ENCODE measurements at regions not wholly inside any gene's neighbourhood (a gene's known extent, or its start where the extent isn't known, plus 50 kb on each side); places are given as distances from the start of the nearest gene placed in this dataset.

- no peak overlapping the region for H3K9ac ChIP-seq (replicated peaks; ENCODE audit: extremely low read depth, insufficient read depth, low read length)
- intact Hi-C loops (cut with micrococcal nuclease): no loop called here
Measured at GRCh38 chr14:84028080-84028604, 1501.8 kb upstream of the FLRT2 start.

GRCh38 chr14:84029246-84029645 is 1500.7 kb upstream of the FLRT2 start:
- BruUV-seq (replicated peaks): no TSS peak
- Histone ChIP-seq H3K27ac (ENCODE audit: insufficient read depth, low read depth, low read length) (no peak overlapping the region), H4K20me1 (replicated peaks; ENCODE audit: control insufficient read depth, extremely low read depth, insufficient read depth, low read length) (no peaks in the 10 kb centered on the region), H3K9me3 (replicated peaks; ENCODE audit: control insufficient read depth, insufficient read depth, low read length) (no peaks in the 10 kb centered on the region), H2AFZ (ENCODE audit: low read depth, low read length) (no peak overlapping the region), H3K9ac (replicated peaks; ENCODE audit: extremely low read depth, insufficient read depth, low read length) (no peak overlapping the region), H3K79me2 (ENCODE audit: control insufficient read depth, insufficient read depth, low read length) (no peaks in the 10 kb centered on the region), H3K36me3 (ENCODE audit: control insufficient read depth in 2 of 2, extremely low read depth in 1 of 2, insufficient read depth in 2 of 2, low read length in 2 of 2) (no peaks in the 10 kb centered on the region), H3K4me1 (ENCODE audit: control insufficient read depth, extremely low read depth, insufficient read depth, low read length) (peaks cover 7% of the 10 kb centered on the region), H3K4me2 (ENCODE audit: insufficient read depth, low read length) (no peak overlapping the region), H3K9me1 (replicated peaks; ENCODE audit: control insufficient read depth, extremely low read depth, insufficient read depth, low read length) (no peaks in the 10 kb centered on the region), H3K4me3 (replicated peaks in 1 of 3; ENCODE audit: insufficient read depth in 1 of 3, low read depth in 1 of 3, low read length in 3 of 3) (no peak overlapping the region), H3K27me3 (ENCODE audit: control insufficient read depth in 2 of 2, insufficient read depth in 2 of 2, low read length in 2 of 2) (no peaks in the 10 kb centered on the region)
- FAIRE-seq (no peak), DNase-seq (ENCODE audit: low read depth, low spot score) (peak; percentile 65)
- dilution Hi-C loops (cut with MboI; ENCODE audit: extremely low pct_ligation_motif_present, low sequenced_read_pairs): no loop called here
- POLR2A ChIA-PET: no interaction called here
- TF ChIP-seq FOS (IDR thresholded peaks at IDR 0.05; ENCODE audit: borderline replicate concordance, insufficient read depth, low read length): no peak
- TF ChIP-seq POLR2AphosphoS5 (IDR thresholded peaks at IDR 0.05; ENCODE audit: insufficient read depth, low read depth, low read length): no peak
- no peak for TF ChIP-seq EZH2 (IDR thresholded peaks at IDR 0.05; ENCODE audit: borderline replicate concordance, low read depth, low read length, severe bottlenecking)
- TF ChIP-seq JUN (IDR thresholded peaks at IDR 0.05; ENCODE audit: borderline replicate concordance, insufficient read depth, insufficient read length, low read depth): no peak
- TF ChIP-seq CTCF (IDR thresholded peaks at IDR 0.05; ENCODE audit: extremely low read depth in 1 of 2, insufficient read depth in 1 of 2, low read depth in 1 of 2, low read length in 2 of 2): no peak
- TF ChIP-seq MYC (IDR thresholded peaks at IDR 0.05; ENCODE audit: low read depth, low read length): no peak
- TF ChIP-seq MAX (IDR thresholded peaks at IDR 0.05; ENCODE audit: insufficient read depth, insufficient read length): no peak
- no peak for TF ChIP-seq GATA2 (IDR thresholded peaks at IDR 0.05; ENCODE audit: insufficient read depth, insufficient read length, low read depth, low read length)
- TF ChIP-seq POLR2A (IDR thresholded peaks at IDR 0.05; ENCODE audit: low read depth, low read length): no peak
- intact Hi-C loops (cut with micrococcal nuclease): no loop called here
- CTCF ChIA-PET: no interaction called here

More at GRCh38 chr14:84028080-84028604, 1501.8 kb upstream of the FLRT2 start:
- Histone ChIP-seq H3K79me2 (ENCODE audit: control insufficient read depth, insufficient read depth, low read length) (no peaks in the 10 kb centered on the region), H4K20me1 (replicated peaks; ENCODE audit: control insufficient read depth, extremely low read depth, insufficient read depth, low read length) (no peaks in the 10 kb centered on the region), H3K27ac (ENCODE audit: insufficient read depth, low read depth, low read length) (no peak overlapping the region), H3K9me1 (replicated peaks; ENCODE audit: control insufficient read depth, extremely low read depth, insufficient read depth, low read length) (no peaks in the 10 kb centered on the region), H3K4me3 (replicated peaks in 1 of 3; ENCODE audit: insufficient read depth in 1 of 3, low read depth in 1 of 3, low read length in 3 of 3) (no peak overlapping the region), H2AFZ (ENCODE audit: low read depth, low read length) (no peak overlapping the region), H3K4me1 (ENCODE audit: control insufficient read depth, extremely low read depth, insufficient read depth, low read length) (peaks cover 7% of the 10 kb centered on the region), H3K36me3 (ENCODE audit: control insufficient read depth in 2 of 2, extremely low read depth in 1 of 2, insufficient read depth in 2 of 2, low read length in 2 of 2) (no peaks in the 10 kb centered on the region), H3K4me2 (ENCODE audit: insufficient read depth, low read length) (no peak overlapping the region), H3K9me3 (replicated peaks; ENCODE audit: control insufficient read depth, insufficient read depth, low read length) (no peaks in the 10 kb centered on the region), H3K27me3 (ENCODE audit: control insufficient read depth in 2 of 2, insufficient read depth in 2 of 2, low read length in 2 of 2) (no peaks in the 10 kb centered on the region)
- dilution Hi-C loops (cut with MboI; ENCODE audit: extremely low pct_ligation_motif_present, low sequenced_read_pairs): no loop called here
- ChIA-PET CTCF (no interaction called here), POLR2A (no interaction called here)
- TF ChIP-seq MAX (IDR thresholded peaks at IDR 0.05; ENCODE audit: insufficient read depth, insufficient read length) (no peak), POLR2AphosphoS5 (IDR thresholded peaks at IDR 0.05; ENCODE audit: insufficient read depth, low read depth, low read length) (no peak)
- DNase-seq (ENCODE audit: low read depth, low spot score) (no peak), FAIRE-seq (no peak)
- no TSS peak for BruUV-seq (replicated peaks)
